Activated CD8-positive, alpha-beta T cell treated with anti-CD3 and anti-CD28 coated beads for 36 hours (primary cell): ENCODE measurements at regions not wholly inside any gene's neighbourhood (a gene's known extent, or its start where the extent isn't known, plus 50 kb on each side); places are given as distances from the start of the nearest gene placed in this dataset.

Experiments
- ATAC-seq: fragments of 200-7000 bp; cut with Tn5 transposase; one replicate; pipeline ENCODE4 v1.10.0; 2021; ENCODE audit warnings: mild to moderate bottlenecking, moderate library complexity
- CTCF ChIA-PET: fragments of 350-600 bp; sonication (Branson Sonifier 250); formaldehyde crosslinking; loops from one replicate; lab custom pipeline; 2021; ENCODE audit warnings: antibody characterized with exemption; lab: Charles Lee
- POLR2A ChIA-PET: fragments of 350-600 bp; sonication (Branson Sonifier 250); formaldehyde crosslinking; loops from one replicate; lab custom pipeline; 2021; ENCODE audit warnings: antibody characterized with exemption; lab: Charles Lee
- DNase-seq: peaks from one replicate; pipeline ENCODE4 v3.0.0-alpha.2; 2020
- H3K27ac Mint-ChIP-seq: one replicate; pipeline ENCODE4 v1.8.0; 2021; ENCODE audit warnings: mild to moderate bottlenecking, mixed read lengths
- H3K27me3 Mint-ChIP-seq: one replicate; pipeline ENCODE4 v1.8.0; 2021; ENCODE audit warnings: mixed read lengths
- H3K36me3 Mint-ChIP-seq: one replicate; pipeline ENCODE4 v1.8.0; 2021; ENCODE audit warnings: low read depth, mixed read lengths
- H3K4me1 Mint-ChIP-seq: one replicate; pipeline ENCODE4 v1.8.0; 2021; ENCODE audit warnings: low read depth, mixed read lengths
- H3K4me3 Mint-ChIP-seq: one replicate; pipeline ENCODE4 v1.8.0; 2021; ENCODE audit warnings: mild to moderate bottlenecking, moderate library complexity, mixed read lengths
- H3K9me3 Mint-ChIP-seq: one replicate; pipeline ENCODE4 v1.8.0; 2021; ENCODE audit warnings: mixed read lengths
- intact Hi-C: fragments of 100-400 bp; cut with micrococcal nuclease; formaldehyde crosslinking; loops from one replicate; pipeline ENCODE4 v1.10.0; 2022
- TF ChIP-seq, protein P1 (sequence below): fragments of 200-600 bp; IDR thresholded peaks from one replicate; pipeline ENCODE4 v1.8.0; 2022; ENCODE audit warnings: antibody characterized with exemption, mild to moderate bottlenecking

GRCh38 chr10:129345763-129346162 lies 121.3 kb upstream of the MGMT start:
- ChIA-PET POLR2A (interaction anchor here (0.6 kb wide), 1 partner anchor 9 kb away, joined by 3 read pairs; no protein-coding TSS in a partner anchor), CTCF (no interaction called here)
- TF ChIP-seq, protein P1, sequence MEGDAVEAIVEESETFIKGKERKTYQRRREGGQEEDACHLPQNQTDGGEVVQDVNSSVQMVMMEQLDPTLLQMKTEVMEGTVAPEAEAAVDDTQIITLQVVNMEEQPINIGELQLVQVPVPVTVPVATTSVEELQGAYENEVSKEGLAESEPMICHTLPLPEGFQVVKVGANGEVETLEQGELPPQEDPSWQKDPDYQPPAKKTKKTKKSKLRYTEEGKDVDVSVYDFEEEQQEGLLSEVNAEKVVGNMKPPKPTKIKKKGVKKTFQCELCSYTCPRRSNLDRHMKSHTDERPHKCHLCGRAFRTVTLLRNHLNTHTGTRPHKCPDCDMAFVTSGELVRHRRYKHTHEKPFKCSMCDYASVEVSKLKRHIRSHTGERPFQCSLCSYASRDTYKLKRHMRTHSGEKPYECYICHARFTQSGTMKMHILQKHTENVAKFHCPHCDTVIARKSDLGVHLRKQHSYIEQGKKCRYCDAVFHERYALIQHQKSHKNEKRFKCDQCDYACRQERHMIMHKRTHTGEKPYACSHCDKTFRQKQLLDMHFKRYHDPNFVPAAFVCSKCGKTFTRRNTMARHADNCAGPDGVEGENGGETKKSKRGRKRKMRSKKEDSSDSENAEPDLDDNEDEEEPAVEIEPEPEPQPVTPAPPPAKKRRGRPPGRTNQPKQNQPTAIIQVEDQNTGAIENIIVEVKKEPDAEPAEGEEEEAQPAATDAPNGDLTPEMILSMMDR = no peak
- H3K36me3 Mint-ChIP-seq = no peaks in the 10 kb centered on the region
- H3K27me3 Mint-ChIP-seq = no peaks in the 10 kb centered on the region
- H3K4me1 Mint-ChIP-seq = no peaks in the 10 kb centered on the region
- intact Hi-C loops = no loop called here
- ATAC-seq (no peak), DNase-seq (no peak)
- H3K4me3 Mint-ChIP-seq = no peak overlapping the region
- no peak overlapping the region for H3K27ac Mint-ChIP-seq
- no peaks in the 10 kb centered on the region for H3K9me3 Mint-ChIP-seq

- CTCF ChIA-PET = no interaction called here
- intact Hi-C loops = no loop called here
- TF ChIP-seq, protein P1 = no peak
- H3K36me3 Mint-ChIP-seq = no peaks in the 10 kb centered on the region
- H3K27me3 Mint-ChIP-seq = no peaks in the 10 kb centered on the region
- no peak overlapping the region for H3K4me3 Mint-ChIP-seq
- H3K9me3 Mint-ChIP-seq = peaks cover under 1% of the 10 kb centered on the region
- DNase-seq = no peak
- no peaks in the 10 kb centered on the region for H3K4me1 Mint-ChIP-seq
- POLR2A ChIA-PET = no interaction called here
- no peak for ATAC-seq
- no peak overlapping the region for H3K27ac Mint-ChIP-seq
Observed at GRCh38 chr10:129350690-129351089, 116.4 kb upstream of the MGMT start.

DNA sequence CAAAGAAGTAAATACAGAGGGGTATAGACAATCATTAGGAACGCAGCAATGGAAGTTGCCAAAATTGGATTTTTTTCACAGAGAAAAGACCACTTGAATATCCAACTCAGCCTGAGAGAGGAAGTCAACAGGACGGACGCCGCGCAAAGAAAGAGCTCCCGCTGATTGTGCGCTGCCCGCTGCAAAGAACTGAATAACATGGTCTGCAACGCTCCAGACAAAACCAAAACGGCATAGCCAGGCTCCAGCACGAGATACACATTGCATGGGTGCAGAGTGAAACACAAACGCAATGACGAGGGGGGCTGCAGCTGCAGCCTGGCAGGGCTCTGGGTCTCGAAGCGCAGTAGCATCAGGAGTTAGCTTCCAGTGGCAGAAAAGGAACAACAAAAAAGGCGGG lies 113.9 kb upstream of the MGMT start:
- POLR2A ChIA-PET = no interaction called here
- no peaks in the 10 kb centered on the region for H3K4me1 Mint-ChIP-seq
- ATAC-seq (no peak), DNase-seq (no peak)
- H3K27ac Mint-ChIP-seq = no peak overlapping the region
- peaks cover 2% of the 10 kb centered on the region for H3K27me3 Mint-ChIP-seq
- intact Hi-C loops = no loop called here
- TF ChIP-seq, protein P1 = no peak
- CTCF ChIA-PET = no interaction called here
- no peak overlapping the region for H3K4me3 Mint-ChIP-seq
- H3K9me3 Mint-ChIP-seq = peaks cover 12% of the 10 kb centered on the region
- H3K36me3 Mint-ChIP-seq = no peaks in the 10 kb centered on the region

GRCh38 chr10:129360046-129360445 lies 107.0 kb upstream of the MGMT start:
- ChIA-PET POLR2A (no interaction called here), CTCF (no interaction called here)
- intact Hi-C loops = no loop called here
- Mint-ChIP-seq H3K9me3 (peaks cover 12% of the 10 kb centered on the region), H3K4me1 (no peaks in the 10 kb centered on the region), H3K4me3 (no peak overlapping the region), H3K36me3 (no peaks in the 10 kb centered on the region), H3K27ac (no peak overlapping the region), H3K27me3 (peaks cover 2% of the 10 kb centered on the region)
- ATAC-seq (no peak), DNase-seq (no peak)
- TF ChIP-seq, protein P1 = no peak

DNA sequence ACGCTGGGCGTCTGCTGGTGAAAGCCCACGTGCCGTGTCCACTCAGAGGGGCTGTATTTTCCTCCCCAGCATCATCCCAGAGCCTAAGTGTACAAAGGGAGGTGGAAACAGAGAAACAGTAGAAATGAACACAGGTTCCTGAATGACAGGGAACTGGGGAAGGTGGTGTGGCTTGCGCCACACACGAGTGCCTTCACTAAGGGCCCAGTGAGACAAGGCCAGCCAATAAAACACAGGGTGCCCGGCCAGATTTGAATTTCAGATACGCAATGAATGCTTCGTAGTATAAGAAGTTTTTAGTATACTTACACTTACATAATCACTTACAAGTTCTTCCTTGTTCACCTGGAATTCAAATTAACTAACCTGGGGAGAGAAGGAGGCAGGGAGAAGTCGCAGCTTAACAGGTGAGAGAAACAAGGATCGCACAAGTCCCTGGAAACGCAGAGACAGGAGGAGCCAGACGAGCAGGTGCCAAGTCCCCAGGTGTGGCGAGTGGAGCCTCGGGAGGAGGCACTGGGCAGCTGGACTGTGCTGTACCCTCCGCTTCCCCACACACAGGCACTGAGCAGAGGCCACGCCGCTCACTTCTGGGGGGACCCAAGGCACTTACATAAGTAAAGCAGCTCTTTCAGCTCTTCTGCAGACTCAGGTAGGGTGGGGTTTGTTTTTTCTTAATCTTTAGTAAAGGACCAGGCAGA lies 105.2 kb upstream of the MGMT start:
- no peak overlapping the region for H3K4me3 Mint-ChIP-seq
- H3K36me3 Mint-ChIP-seq = no peaks in the 10 kb centered on the region
- ChIA-PET CTCF (interaction anchor here (1.2 kb wide), 1 partner anchor 30 kb away, joined by 3 read pairs; no protein-coding TSS in a partner anchor), POLR2A (no interaction called here)
- H3K4me1 Mint-ChIP-seq = no peaks in the 10 kb centered on the region
- no peaks in the 10 kb centered on the region for H3K27me3 Mint-ChIP-seq
- DNase-seq (no peak), ATAC-seq (no peak)
- intact Hi-C loops = no loop called here
- peaks cover 3% of the 10 kb centered on the region for H3K9me3 Mint-ChIP-seq
- TF ChIP-seq, protein P1 = no peak
- H3K27ac Mint-ChIP-seq = no peak overlapping the region
